Left renal pelvis (tissue), 4 donors: ENCODE measurements at regions not wholly inside any gene's neighbourhood (a gene's known extent, or its start where the extent isn't known, plus 50 kb on each side); places are given as distances from the start of the nearest gene placed in this dataset.

Source experiments
- DNase-seq, 4 donors: peaks; one replicate each; pipeline ENCODE4 v3.0.0-alpha.2; 2013; ENCODE audit warnings: low read depth in 4 of 4, low spot score in 3 of 4

GRCh38 chr4:187937557-187937956, 58.0 kb upstream of the ZFP42 start:
- DNase-seq = no peak

GRCh38 chr4:187940299-187940698, 55.3 kb upstream of the ZFP42 start:
- no peak for DNase-seq

- no peak for DNase-seq
These were observed 52.6 kb upstream of the ZFP42 start for GRCh38 chr4:187942968-187943367.

- no peak for DNase-seq
These were observed 51.4 kb upstream of the ZFP42 start for GRCh38 chr4:187944179-187944578.
